ENCODE measurements at regions not wholly inside any gene's neighbourhood (a gene's known extent, or its start where the extent isn't known, plus 50 kb on each side); places are given as distances from the start of the nearest gene placed in this dataset.

- Histone ChIP-seq H3K79me2 (ENCODE audit: low read depth) (no peaks in the 10 kb centered on the region), H3K27ac (no peak overlapping the region), H3K4me1 (peaks cover 30% of the 10 kb centered on the region), H4K20me1 (ENCODE audit: low read depth) (no peaks in the 10 kb centered on the region), H3K9ac (no peak overlapping the region), H3F3A (ENCODE audit: low read depth) (peaks cover 13% of the 10 kb centered on the region), H3K36me3 (no peaks in the 10 kb centered on the region), H2AFZ (replicated peaks) (peak overlapping the region; percentile 70), H3K27me3 (no peaks in the 10 kb centered on the region), H3K9me3 (ENCODE audit: low read depth) (no peaks in the 10 kb centered on the region), H3K4me2 (peak overlapping the region; percentile 65), H3K4me3 (no peak overlapping the region)
- peak overlapping the region; percentile 92 for H3K27ac Mint-ChIP-seq
- no peaks in the 10 kb centered on the region for H3K9me3 Mint-ChIP-seq
- H3K4me3 Mint-ChIP-seq = peak overlapping the region; percentile 78
- peaks cover 51% of the 10 kb centered on the region for H3K4me1 Mint-ChIP-seq
- TF ChIP-seq EZH2 (IDR thresholded peaks at IDR 0.05) = no peak
- no peak for TF ChIP-seq CTCF (IDR thresholded peaks at IDR 0.05)
- no peak for TF ChIP-seq EZH2phosphoT487 (IDR thresholded peaks at IDR 0.05)
- no peak for DNase-seq (ENCODE audit: low spot score)
- H3K36me3 Mint-ChIP-seq = no peaks in the 10 kb centered on the region
- H3K27me3 Mint-ChIP-seq (ENCODE audit: insufficient read depth, low read depth) = peaks cover 11% of the 10 kb centered on the region
Measured at GRCh38 chr11:134801570-134801969, 389.5 kb upstream of the B3GAT1 start.

- H2AFZ ChIP-seq (replicated peaks) = no peak overlapping the region
- H3K79me2 ChIP-seq (ENCODE audit: low read depth) = no peaks in the 10 kb centered on the region
- peaks cover 13% of the 10 kb centered on the region for H3F3A ChIP-seq (ENCODE audit: low read depth)
- H3K27me3 ChIP-seq = no peaks in the 10 kb centered on the region
- peak overlapping the region; percentile 65 for H3K4me2 ChIP-seq
- H3K4me3 ChIP-seq = no peak overlapping the region
- peaks cover 30% of the 10 kb centered on the region for H3K4me1 ChIP-seq
- peak overlapping the region; percentile 92 for H3K27ac Mint-ChIP-seq
- H3K4me1 Mint-ChIP-seq = peaks cover 52% of the 10 kb centered on the region
- H3K36me3 Mint-ChIP-seq = no peaks in the 10 kb centered on the region
- DNase-seq (ENCODE audit: low spot score) = no peak
- H3K9me3 ChIP-seq (ENCODE audit: low read depth) = no peaks in the 10 kb centered on the region
- TF ChIP-seq CTCF (IDR thresholded peaks at IDR 0.05) = no peak
- no peak for TF ChIP-seq EZH2 (IDR thresholded peaks at IDR 0.05)
- no peak for TF ChIP-seq EZH2phosphoT487 (IDR thresholded peaks at IDR 0.05)
- no peak overlapping the region for H3K9ac ChIP-seq
- peak overlapping the region; percentile 78 for H3K4me3 Mint-ChIP-seq
- no peaks in the 10 kb centered on the region for H3K36me3 ChIP-seq
- no peaks in the 10 kb centered on the region for H4K20me1 ChIP-seq (ENCODE audit: low read depth)
- H3K27ac ChIP-seq = no peak overlapping the region
- peaks cover 11% of the 10 kb centered on the region for H3K27me3 Mint-ChIP-seq (ENCODE audit: insufficient read depth, low read depth)
- H3K9me3 Mint-ChIP-seq = no peaks in the 10 kb centered on the region
Measured at GRCh38 chr11:134800826-134801225, 388.8 kb upstream of the B3GAT1 start.

DNA sequence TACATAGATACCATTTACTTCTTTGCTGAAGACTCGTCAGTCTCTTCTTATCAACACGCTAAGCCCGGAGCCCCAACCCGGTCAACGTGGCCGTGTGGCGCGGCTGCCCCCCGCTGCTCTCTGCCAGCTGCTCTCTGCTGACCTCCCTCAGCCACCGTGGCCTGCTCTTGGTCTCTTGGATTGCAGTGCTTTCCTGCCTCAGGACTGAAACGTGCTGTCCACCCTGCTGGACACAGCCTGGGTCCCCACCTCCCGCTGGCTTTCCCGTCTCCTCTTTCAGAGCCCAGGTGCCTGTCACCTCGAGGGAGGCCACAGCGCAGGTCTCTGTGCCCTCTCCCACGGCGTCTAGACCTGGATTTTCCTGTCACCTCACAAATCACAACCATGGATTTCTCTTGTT, 388.1 kb upstream of the B3GAT1 start:
- no peaks in the 10 kb centered on the region for H3K79me2 ChIP-seq (ENCODE audit: low read depth)
- H3K36me3 Mint-ChIP-seq = no peaks in the 10 kb centered on the region
- H3K27me3 Mint-ChIP-seq (ENCODE audit: insufficient read depth, low read depth) = peaks cover 11% of the 10 kb centered on the region
- H4K20me1 ChIP-seq (ENCODE audit: low read depth) = no peaks in the 10 kb centered on the region
- H3K4me1 ChIP-seq = peaks cover 30% of the 10 kb centered on the region
- peaks cover 52% of the 10 kb centered on the region for H3K4me1 Mint-ChIP-seq
- H3K4me3 ChIP-seq = no peak overlapping the region
- H3K27ac ChIP-seq = no peak overlapping the region
- H3K36me3 ChIP-seq = no peaks in the 10 kb centered on the region
- no peak for DNase-seq (ENCODE audit: low spot score)
- no peak for TF ChIP-seq CTCF (IDR thresholded peaks at IDR 0.05)
- TF ChIP-seq EZH2phosphoT487 (IDR thresholded peaks at IDR 0.05) = no peak
- no peak for TF ChIP-seq EZH2 (IDR thresholded peaks at IDR 0.05)
- H3F3A ChIP-seq (ENCODE audit: low read depth) = peaks cover 15% of the 10 kb centered on the region
- no peak overlapping the region for H3K4me2 ChIP-seq
- H3K9me3 ChIP-seq (ENCODE audit: low read depth) = no peaks in the 10 kb centered on the region
- no peaks in the 10 kb centered on the region for H3K27me3 ChIP-seq
- peak overlapping the region; percentile 61 for H3K4me3 Mint-ChIP-seq
- no peak overlapping the region for H2AFZ ChIP-seq (replicated peaks)
- H3K27ac Mint-ChIP-seq = peak overlapping the region; percentile 92
- H3K9me3 Mint-ChIP-seq = no peaks in the 10 kb centered on the region
- H3K9ac ChIP-seq = no peak overlapping the region
